GM23338 (cell line): ENCODE measurements at regions not wholly inside any gene's neighbourhood (a gene's known extent, or its start where the extent isn't known, plus 50 kb on each side); places are given as distances from the start of the nearest gene placed in this dataset.
A peak's percentile ranks its signal among the peaks of the same experiment; 100 is the strongest.

ENCODE experiments used
- ATAC-seq: fragments of 200-7000 bp; cut with Tn5 transposase; 3 replicates; pipeline ENCODE4 v1.9.1; 2020
- DNase-seq: peaks from one replicate; pipeline ENCODE4 v3.0.0-alpha.2; 2015; ENCODE audit warnings: low spot score
- H2AFZ ChIP-seq: fragments of 200-600 bp; sonication (generic); 2 replicates; pipeline ENCODE4 v1.8.0; 2016; ENCODE audit warnings: antibody characterized with exemption, mild to moderate bottlenecking, moderate library complexity
- H3F3A ChIP-seq: fragments of 200-600 bp; sonication (generic); replicated peaks from 2 replicates; pipeline ENCODE4 v1.8.0; 2017; ENCODE audit warnings: antibody characterized with exemption, mixed run types, low read depth
- H3K27ac ChIP-seq: fragments of 200-600 bp; sonication (generic); 2 replicates; pipeline ENCODE4 v1.6.1; 2016; ENCODE audit warnings: low read depth
- H3K27me3 ChIP-seq: fragments of 200-600 bp; sonication (generic); 2 replicates; pipeline ENCODE4 v1.8.0; 2016; ENCODE audit warnings: mild to moderate bottlenecking, mixed run types, moderate library complexity; ENCODE audit not compliant: insufficient read depth
- H3K36me3 ChIP-seq: fragments of 200-600 bp; sonication (generic); 2 replicates; pipeline ENCODE4 v1.8.0; 2016; ENCODE audit warnings: mild to moderate bottlenecking; ENCODE audit not compliant: insufficient read depth
- H3K4me1 ChIP-seq: fragments of 200-600 bp; sonication (generic); 2 replicates; pipeline ENCODE4 v1.8.0; 2016; ENCODE audit warnings: mild to moderate bottlenecking, moderate library complexity; ENCODE audit not compliant: insufficient read depth
- H3K4me2 ChIP-seq: fragments of 200-600 bp; sonication (generic); 2 replicates; pipeline ENCODE4 v1.7.1; 2017; ENCODE audit warnings: mixed run types
- H3K4me3 ChIP-seq: fragments of 200-600 bp; sonication (generic); 2 replicates; pipeline ENCODE4 v1.6.1; 2016; ENCODE audit warnings: mixed run types
- H3K79me2 ChIP-seq: fragments of 200-600 bp; sonication (generic); replicated peaks from 2 replicates; pipeline ENCODE4 v1.8.0; 2017; ENCODE audit warnings: mild to moderate bottlenecking; ENCODE audit not compliant: insufficient read depth
- H3K9me2 ChIP-seq: fragments of 200-600 bp; sonication (generic); 2 replicates; pipeline ENCODE4 v1.8.0; 2017; ENCODE audit not compliant: insufficient read depth
- H4K20me1 ChIP-seq: fragments of 200-600 bp; sonication (generic); replicated peaks from 2 replicates; pipeline ENCODE4 v1.8.0; 2017; ENCODE audit warnings: mild to moderate bottlenecking; ENCODE audit not compliant: insufficient read depth
- H3K27ac Mint-ChIP-seq: 2 replicates; pipeline ENCODE4 v1.8.0; 2020; ENCODE audit warnings: inconsistent platforms, mild to moderate bottlenecking, moderate library complexity, mixed read lengths
- H3K27me3 Mint-ChIP-seq: 3 replicates; pipeline ENCODE4 v1.8.0; 2022; ENCODE audit warnings: low read depth, mild to moderate bottlenecking, moderate library complexity, mixed read lengths, inconsistent platforms; ENCODE audit not compliant: insufficient read depth, poor library complexity
- H3K36me3 Mint-ChIP-seq: 3 replicates; pipeline ENCODE4 v1.8.0; 2021; ENCODE audit warnings: low read depth, mild to moderate bottlenecking, inconsistent platforms, moderate library complexity, mixed read lengths
- H3K4me1 Mint-ChIP-seq: 3 replicates; pipeline ENCODE4 v1.8.0; 2020; ENCODE audit warnings: mild to moderate bottlenecking, inconsistent platforms, mixed read lengths
- H3K4me3 Mint-ChIP-seq: 3 replicates; pipeline ENCODE4 v1.8.0; 2021; ENCODE audit warnings: moderate library complexity, mild to moderate bottlenecking, inconsistent platforms, mixed read lengths
- H3K9me3 Mint-ChIP-seq: 3 replicates; pipeline ENCODE4 v1.8.0; 2020; ENCODE audit warnings: moderate library complexity, mild to moderate bottlenecking, inconsistent platforms, mixed read lengths
- CREB1 ChIP-seq: fragments of 250-450 bp; sonication (Bioruptor Pico); IDR thresholded peaks from 2 replicates; pipeline ENCODE4 v1.5.0; 2020; ENCODE audit warnings: low read depth, mild to moderate bottlenecking, moderate library complexity
- EZH2 ChIP-seq: fragments of 200-600 bp; sonication (generic); IDR thresholded peaks from one replicate; pipeline ENCODE4 v1.8.0; 2017; ENCODE audit warnings: antibody characterized with exemption, mild to moderate bottlenecking, low read depth; ENCODE audit not compliant: unreplicated experiment
- JUNB ChIP-seq: IDR thresholded peaks from one replicate; pipeline ENCODE4 v1.6.1; 2016; ENCODE audit warnings: antibody characterized with exemption; ENCODE audit not compliant: unreplicated experiment
- NANOG ChIP-seq: IDR thresholded peaks from 2 replicates; pipeline ENCODE4 v1.6.1; 2016; ENCODE audit warnings: antibody characterized with exemption, borderline replicate concordance
- POLR2AphosphoS5 ChIP-seq: IDR thresholded peaks from 2 replicates; pipeline ENCODE4 v1.6.1; 2016; ENCODE audit warnings: antibody characterized with exemption, low read depth
- STAT1 ChIP-seq: IDR thresholded peaks from one replicate; pipeline ENCODE4 v1.6.1; 2016; ENCODE audit warnings: antibody characterized with exemption; ENCODE audit not compliant: unreplicated experiment
- ZNF114 ChIP-seq: fragments of 250-450 bp; sonication (Bioruptor Pico); IDR thresholded peaks from 2 replicates; pipeline ENCODE4 v1.5.0; 2020; ENCODE audit warnings: mild to moderate bottlenecking, moderate library complexity
- ZNF331 ChIP-seq: fragments of 250-450 bp; sonication (Bioruptor Pico); IDR thresholded peaks from 2 replicates; pipeline ENCODE4 v1.5.0; 2020; ENCODE audit warnings: low read depth, mild to moderate bottlenecking, moderate library complexity
- ZNF462 ChIP-seq: fragments of 250-450 bp; sonication (Bioruptor Pico); IDR thresholded peaks from 2 replicates; pipeline ENCODE4 v1.5.0; 2020; ENCODE audit warnings: mild to moderate bottlenecking, moderate library complexity
- TF ChIP-seq, protein P1 (sequence below): IDR thresholded peaks from 2 replicates; pipeline ENCODE4 v1.6.1; 2016; ENCODE audit warnings: antibody characterized with exemption
- TF ChIP-seq, protein P2 (sequence below): IDR thresholded peaks from one replicate; pipeline ENCODE4 v1.6.1; 2018; ENCODE audit warnings: antibody characterized with exemption; ENCODE audit not compliant: unreplicated experiment

- TF ChIP-seq STAT1, result no peak
- TF ChIP-seq ZNF114, result no peak
- TF ChIP-seq, protein P1, sequence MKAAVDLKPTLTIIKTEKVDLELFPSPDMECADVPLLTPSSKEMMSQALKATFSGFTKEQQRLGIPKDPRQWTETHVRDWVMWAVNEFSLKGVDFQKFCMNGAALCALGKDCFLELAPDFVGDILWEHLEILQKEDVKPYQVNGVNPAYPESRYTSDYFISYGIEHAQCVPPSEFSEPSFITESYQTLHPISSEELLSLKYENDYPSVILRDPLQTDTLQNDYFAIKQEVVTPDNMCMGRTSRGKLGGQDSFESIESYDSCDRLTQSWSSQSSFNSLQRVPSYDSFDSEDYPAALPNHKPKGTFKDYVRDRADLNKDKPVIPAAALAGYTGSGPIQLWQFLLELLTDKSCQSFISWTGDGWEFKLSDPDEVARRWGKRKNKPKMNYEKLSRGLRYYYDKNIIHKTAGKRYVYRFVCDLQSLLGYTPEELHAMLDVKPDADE, result no peak
- TF ChIP-seq ZNF331 (CRISPR knock-in tag), result no peak
- TF ChIP-seq CREB1 (CRISPR knock-in tag), result no peak
- no peak for TF ChIP-seq POLR2AphosphoS5
- TF ChIP-seq EZH2, result no peak
Observed at GRCh38 chr2:123093199-123093598, 931.9 kb upstream of the CNTNAP5 start (continued).

GRCh38 chr2:123095219-123095835 is 929.8 kb upstream of the CNTNAP5 start:
- no peaks in the 10 kb centered on the region for H3K9me3 Mint-ChIP-seq
- peaks cover 2% of the 10 kb centered on the region; the same call in 1 of the 3 replicates for H3K4me1 Mint-ChIP-seq
- H3K36me3 Mint-ChIP-seq, result no peaks in the 10 kb centered on the region
- no peaks in the 10 kb centered on the region for H3K27me3 ChIP-seq
- no peaks in the 10 kb centered on the region for H4K20me1 ChIP-seq
- H3K27ac ChIP-seq, result no peak overlapping the region
- H3K4me3 ChIP-seq, result no peak overlapping the region
- H2AFZ ChIP-seq, result 0 out of 2 replicates have a peak overlapping the region, but pooled peaks have one; percentile 9
- no peaks in the 10 kb centered on the region for H3K36me3 ChIP-seq
- DNase-seq (no peak), ATAC-seq (no peak; the same call in 2 of the 3 replicates)
- H3K27me3 Mint-ChIP-seq, result peaks cover 2% of the 10 kb centered on the region
- no peaks in the 10 kb centered on the region; the same call in 1 of the 2 replicates for H3K9me2 ChIP-seq
- no peak overlapping the region for H3K4me2 ChIP-seq
- no peak overlapping the region for H3K4me3 Mint-ChIP-seq
- H3K27ac Mint-ChIP-seq, result no peak overlapping the region; the same call in 1 of the 2 replicates
- no peaks in the 10 kb centered on the region for H3F3A ChIP-seq
- no peaks in the 10 kb centered on the region for H3K4me1 ChIP-seq
- no peaks in the 10 kb centered on the region for H3K79me2 ChIP-seq
- TF ChIP-seq EZH2 (no peak), CREB1 (CRISPR knock-in tag) (no peak), JUNB (no peak), ZNF462 (CRISPR knock-in tag) (no peak), POLR2AphosphoS5 (no peak), STAT1 (no peak), NANOG (no peak), ZNF331 (CRISPR knock-in tag) (no peak)
- TF ChIP-seq, protein P2, sequence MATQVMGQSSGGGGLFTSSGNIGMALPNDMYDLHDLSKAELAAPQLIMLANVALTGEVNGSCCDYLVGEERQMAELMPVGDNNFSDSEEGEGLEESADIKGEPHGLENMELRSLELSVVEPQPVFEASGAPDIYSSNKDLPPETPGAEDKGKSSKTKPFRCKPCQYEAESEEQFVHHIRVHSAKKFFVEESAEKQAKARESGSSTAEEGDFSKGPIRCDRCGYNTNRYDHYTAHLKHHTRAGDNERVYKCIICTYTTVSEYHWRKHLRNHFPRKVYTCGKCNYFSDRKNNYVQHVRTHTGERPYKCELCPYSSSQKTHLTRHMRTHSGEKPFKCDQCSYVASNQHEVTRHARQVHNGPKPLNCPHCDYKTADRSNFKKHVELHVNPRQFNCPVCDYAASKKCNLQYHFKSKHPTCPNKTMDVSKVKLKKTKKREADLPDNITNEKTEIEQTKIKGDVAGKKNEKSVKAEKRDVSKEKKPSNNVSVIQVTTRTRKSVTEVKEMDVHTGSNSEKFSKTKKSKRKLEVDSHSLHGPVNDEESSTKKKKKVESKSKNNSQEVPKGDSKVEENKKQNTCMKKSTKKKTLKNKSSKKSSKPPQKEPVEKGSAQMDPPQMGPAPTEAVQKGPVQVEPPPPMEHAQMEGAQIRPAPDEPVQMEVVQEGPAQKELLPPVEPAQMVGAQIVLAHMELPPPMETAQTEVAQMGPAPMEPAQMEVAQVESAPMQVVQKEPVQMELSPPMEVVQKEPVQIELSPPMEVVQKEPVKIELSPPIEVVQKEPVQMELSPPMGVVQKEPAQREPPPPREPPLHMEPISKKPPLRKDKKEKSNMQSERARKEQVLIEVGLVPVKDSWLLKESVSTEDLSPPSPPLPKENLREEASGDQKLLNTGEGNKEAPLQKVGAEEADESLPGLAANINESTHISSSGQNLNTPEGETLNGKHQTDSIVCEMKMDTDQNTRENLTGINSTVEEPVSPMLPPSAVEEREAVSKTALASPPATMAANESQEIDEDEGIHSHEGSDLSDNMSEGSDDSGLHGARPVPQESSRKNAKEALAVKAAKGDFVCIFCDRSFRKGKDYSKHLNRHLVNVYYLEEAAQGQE, result no peak
- TF ChIP-seq, protein P1, result no peak
